Activated CD8-positive, alpha-beta T cell treated with anti-CD3 and anti-CD28 coated beads for 36 hours (primary cell): ENCODE measurements at regions not wholly inside any gene's neighbourhood (a gene's known extent, or its start where the extent isn't known, plus 50 kb on each side); places are given as distances from the start of the nearest gene placed in this dataset.

Experiments used
- ATAC-seq: fragments of 200-7000 bp; cut with Tn5 transposase; one replicate; pipeline ENCODE4 v1.10.0; 2021; ENCODE audit warnings: mild to moderate bottlenecking, moderate library complexity
- CTCF ChIA-PET: fragments of 350-600 bp; sonication (Branson Sonifier 250); formaldehyde crosslinking; loops from one replicate; lab custom pipeline; 2021; ENCODE audit warnings: antibody characterized with exemption; lab: Charles Lee
- POLR2A ChIA-PET: fragments of 350-600 bp; sonication (Branson Sonifier 250); formaldehyde crosslinking; loops from one replicate; lab custom pipeline; 2021; ENCODE audit warnings: antibody characterized with exemption; lab: Charles Lee
- DNase-seq: peaks from one replicate; pipeline ENCODE4 v3.0.0-alpha.2; 2020
- H3K27ac Mint-ChIP-seq: one replicate; pipeline ENCODE4 v1.8.0; 2021; ENCODE audit warnings: mild to moderate bottlenecking, mixed read lengths
- H3K27me3 Mint-ChIP-seq: one replicate; pipeline ENCODE4 v1.8.0; 2021; ENCODE audit warnings: mixed read lengths
- H3K36me3 Mint-ChIP-seq: one replicate; pipeline ENCODE4 v1.8.0; 2021; ENCODE audit warnings: low read depth, mixed read lengths
- H3K4me1 Mint-ChIP-seq: one replicate; pipeline ENCODE4 v1.8.0; 2021; ENCODE audit warnings: low read depth, mixed read lengths
- H3K4me3 Mint-ChIP-seq: one replicate; pipeline ENCODE4 v1.8.0; 2021; ENCODE audit warnings: mild to moderate bottlenecking, moderate library complexity, mixed read lengths
- H3K9me3 Mint-ChIP-seq: one replicate; pipeline ENCODE4 v1.8.0; 2021; ENCODE audit warnings: mixed read lengths
- intact Hi-C: fragments of 100-400 bp; cut with micrococcal nuclease; formaldehyde crosslinking; loops from one replicate; pipeline ENCODE4 v1.10.0; 2022
- TF ChIP-seq, protein P1 (sequence below): fragments of 200-600 bp; IDR thresholded peaks from one replicate; pipeline ENCODE4 v1.8.0; 2022; ENCODE audit warnings: antibody characterized with exemption, mild to moderate bottlenecking

DNA sequence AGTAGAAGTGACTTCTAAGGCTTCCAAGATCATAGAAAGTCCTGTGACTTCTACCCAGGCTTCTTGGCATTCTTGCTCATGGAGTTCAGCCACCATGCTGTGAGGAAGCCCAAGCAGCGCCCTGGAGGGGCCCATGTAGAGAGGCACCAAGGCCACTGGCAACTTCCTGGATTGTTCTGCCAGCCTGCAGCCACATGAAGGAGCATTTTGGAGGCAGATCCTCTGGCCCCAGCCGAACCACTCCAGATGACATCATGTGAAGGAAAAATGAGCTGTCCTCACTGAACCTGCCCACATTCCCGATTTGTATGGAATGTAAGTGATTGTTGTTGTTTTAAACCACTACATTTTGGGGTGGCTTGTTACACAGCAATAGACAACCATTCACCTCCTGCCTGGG, 51.5 kb upstream of the MNX1 start:
- POLR2A ChIA-PET: no interaction called here
- ATAC-seq (no peak), DNase-seq (no peak)
- CTCF ChIA-PET: no interaction called here
- H3K9me3 Mint-ChIP-seq: peaks cover 15% of the 10 kb centered on the region
- TF ChIP-seq, protein P1, sequence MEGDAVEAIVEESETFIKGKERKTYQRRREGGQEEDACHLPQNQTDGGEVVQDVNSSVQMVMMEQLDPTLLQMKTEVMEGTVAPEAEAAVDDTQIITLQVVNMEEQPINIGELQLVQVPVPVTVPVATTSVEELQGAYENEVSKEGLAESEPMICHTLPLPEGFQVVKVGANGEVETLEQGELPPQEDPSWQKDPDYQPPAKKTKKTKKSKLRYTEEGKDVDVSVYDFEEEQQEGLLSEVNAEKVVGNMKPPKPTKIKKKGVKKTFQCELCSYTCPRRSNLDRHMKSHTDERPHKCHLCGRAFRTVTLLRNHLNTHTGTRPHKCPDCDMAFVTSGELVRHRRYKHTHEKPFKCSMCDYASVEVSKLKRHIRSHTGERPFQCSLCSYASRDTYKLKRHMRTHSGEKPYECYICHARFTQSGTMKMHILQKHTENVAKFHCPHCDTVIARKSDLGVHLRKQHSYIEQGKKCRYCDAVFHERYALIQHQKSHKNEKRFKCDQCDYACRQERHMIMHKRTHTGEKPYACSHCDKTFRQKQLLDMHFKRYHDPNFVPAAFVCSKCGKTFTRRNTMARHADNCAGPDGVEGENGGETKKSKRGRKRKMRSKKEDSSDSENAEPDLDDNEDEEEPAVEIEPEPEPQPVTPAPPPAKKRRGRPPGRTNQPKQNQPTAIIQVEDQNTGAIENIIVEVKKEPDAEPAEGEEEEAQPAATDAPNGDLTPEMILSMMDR: no peak
- no peak overlapping the region for H3K4me3 Mint-ChIP-seq
- peaks cover 12% of the 10 kb centered on the region for H3K27me3 Mint-ChIP-seq
- intact Hi-C loops: no loop called here
- H3K36me3 Mint-ChIP-seq: no peaks in the 10 kb centered on the region
- no peak overlapping the region for H3K27ac Mint-ChIP-seq
- no peaks in the 10 kb centered on the region for H3K4me1 Mint-ChIP-seq

DNA sequence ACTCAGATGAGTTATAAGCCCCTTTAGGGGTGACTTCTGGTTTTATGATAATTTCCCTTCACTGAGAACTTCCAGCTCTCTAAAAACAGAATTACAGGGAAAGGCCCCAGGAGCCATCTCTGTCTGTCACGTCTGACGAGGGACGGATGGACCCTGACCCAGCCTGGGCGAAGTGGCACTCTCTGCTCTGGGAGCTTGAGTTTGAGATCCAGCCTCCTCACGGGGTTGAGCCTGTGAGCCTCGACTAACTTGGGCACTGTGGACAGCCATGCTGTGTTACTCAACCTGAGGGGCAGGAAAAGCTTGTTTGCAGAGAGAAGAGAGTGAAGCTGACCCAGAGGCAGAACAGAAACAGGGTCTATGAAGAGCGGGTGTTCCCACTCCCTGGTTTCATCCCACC, 54.6 kb upstream of the MNX1 start:
- TF ChIP-seq, protein P1: no peak
- no peak for ATAC-seq
- Mint-ChIP-seq H3K4me1 (no peaks in the 10 kb centered on the region), H3K27me3 (peaks cover 16% of the 10 kb centered on the region), H3K9me3 (peaks cover 19% of the 10 kb centered on the region), H3K36me3 (no peaks in the 10 kb centered on the region), H3K4me3 (no peak overlapping the region), H3K27ac (no peak overlapping the region)
- POLR2A ChIA-PET: no interaction called here
- CTCF ChIA-PET: no interaction called here
- intact Hi-C loops: no loop called here
- no peak for DNase-seq

DNA sequence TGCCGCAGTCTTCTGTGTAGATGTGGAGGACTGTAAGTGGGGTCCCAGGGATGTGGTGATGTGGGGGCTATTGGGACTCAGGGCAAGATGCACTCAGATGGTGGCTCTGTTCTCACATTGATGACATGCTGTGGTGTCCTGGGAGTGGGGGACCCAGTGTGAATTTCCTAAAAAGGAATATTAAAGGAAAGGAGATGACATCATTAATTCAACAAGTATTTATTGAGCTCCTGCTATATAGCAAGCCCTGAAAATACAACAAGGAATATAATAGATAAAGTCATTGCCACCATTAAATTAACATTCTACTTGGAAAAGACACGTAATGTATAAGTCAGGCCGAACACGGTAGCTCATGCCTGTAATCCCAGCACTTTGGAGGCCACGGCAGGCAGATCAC, 61.9 kb upstream of the MNX1 start:
- Mint-ChIP-seq H3K27ac (no peak overlapping the region), H3K27me3 (peaks cover 27% of the 10 kb centered on the region), H3K4me3 (no peak overlapping the region), H3K4me1 (no peaks in the 10 kb centered on the region), H3K9me3 (peaks cover 2% of the 10 kb centered on the region), H3K36me3 (no peaks in the 10 kb centered on the region)
- no peak for DNase-seq
- CTCF ChIA-PET: no interaction called here
- POLR2A ChIA-PET: interaction anchor here (0.7 kb wide), 1 partner anchor 41 kb away, joined by 3 read pairs; no protein-coding TSS in a partner anchor
- no peak for ATAC-seq
- TF ChIP-seq, protein P1: no peak
- intact Hi-C loops: no loop called here

DNA sequence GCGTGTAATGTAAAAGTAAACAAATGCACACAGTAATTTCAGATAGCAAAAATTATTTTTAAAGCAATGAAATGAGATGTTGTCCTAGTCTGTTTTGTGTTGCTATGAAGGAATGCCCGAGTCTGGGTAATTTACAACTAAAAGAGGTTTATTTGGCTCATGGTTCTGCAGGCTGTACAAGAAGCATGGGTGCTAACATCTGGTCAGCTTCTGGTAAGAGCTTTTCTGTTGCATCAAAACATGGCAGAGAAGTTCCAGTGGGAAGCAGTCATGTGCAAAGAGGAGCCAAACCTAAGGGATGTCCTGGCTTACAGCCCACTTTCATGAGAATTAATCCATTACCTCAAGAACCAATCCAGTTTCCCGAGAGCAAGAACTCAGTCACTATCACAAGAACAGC, 62.9 kb upstream of the MNX1 start:
- Mint-ChIP-seq H3K36me3 (no peaks in the 10 kb centered on the region), H3K4me3 (no peak overlapping the region), H3K9me3 (peaks cover 2% of the 10 kb centered on the region), H3K4me1 (no peaks in the 10 kb centered on the region), H3K27me3 (peaks cover 32% of the 10 kb centered on the region), H3K27ac (no peak overlapping the region)
- ChIA-PET POLR2A (no interaction called here), CTCF (no interaction called here)
- ATAC-seq: no peak
- intact Hi-C loops: no loop called here
- TF ChIP-seq, protein P1: no peak
- no peak for DNase-seq

DNA sequence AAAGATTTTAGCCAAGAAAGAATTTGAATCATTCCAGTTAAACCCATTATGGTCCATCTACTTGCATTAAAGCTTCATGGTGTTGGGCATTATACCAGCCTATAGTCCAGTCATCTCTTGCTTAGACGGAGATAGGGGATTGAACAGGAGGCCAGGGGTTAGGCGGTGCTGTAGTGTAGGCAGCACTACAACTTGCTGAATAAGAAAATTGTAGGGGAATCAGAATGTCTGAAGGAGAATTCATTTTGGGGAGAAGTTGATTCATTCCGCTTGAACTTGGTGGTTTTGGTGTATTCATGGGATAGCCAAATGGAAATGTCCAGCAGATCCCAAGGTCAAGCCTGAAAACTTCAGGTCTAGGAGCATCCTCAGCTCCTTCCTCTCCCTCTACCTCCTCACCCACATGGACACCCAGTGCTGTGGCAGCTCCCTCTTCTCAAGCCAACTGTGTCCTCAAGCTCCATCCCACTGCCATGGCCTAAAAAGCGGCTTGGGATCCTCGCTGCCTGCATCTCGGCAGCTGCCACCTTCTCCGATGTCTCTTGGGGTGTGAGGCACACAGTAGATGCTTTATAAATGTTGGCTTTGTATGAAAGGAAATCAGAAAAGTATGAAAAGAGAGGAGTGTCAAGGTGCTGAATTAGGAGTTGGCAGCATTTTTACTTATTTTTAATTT, 63.6 kb upstream of the MNX1 start:
- Mint-ChIP-seq H3K4me3 (no peak overlapping the region), H3K9me3 (no peaks in the 10 kb centered on the region), H3K36me3 (no peaks in the 10 kb centered on the region), H3K27ac (no peak overlapping the region), H3K4me1 (no peaks in the 10 kb centered on the region), H3K27me3 (peaks cover 38% of the 10 kb centered on the region)
- ChIA-PET POLR2A (no interaction called here), CTCF (no interaction called here)
- DNase-seq (no peak), ATAC-seq (no peak)
- intact Hi-C loops: no loop called here
- TF ChIP-seq, protein P1: no peak
